ENCODE measurements at regions not wholly inside any gene's neighbourhood (a gene's known extent, or its start where the extent isn't known, plus 50 kb on each side); places are given as distances from the start of the nearest gene placed in this dataset.

GRCh38 chr12:107405436-107405835, 280.2 kb upstream of the PWP1 start:
- Histone ChIP-seq H2BK15ac (ENCODE audit: low read depth, low read length) (no peak overlapping the region), H4K91ac (ENCODE audit: insufficient read length, low read depth, low read length) (no peak overlapping the region), H3K23me2 (ENCODE audit: insufficient read length, low read depth, low read length, poor library complexity, severe bottlenecking) (no peaks in the 10 kb centered on the region), H3K18ac (ENCODE audit: insufficient read length, low read depth, low read length) (no peak overlapping the region), H4K8ac (replicated peaks; ENCODE audit: insufficient read length, low read depth, low read length) (no peak overlapping the region), H2BK20ac (ENCODE audit: low read depth, low read length, poor library complexity, severe bottlenecking) (no peak overlapping the region), H2BK5ac (ENCODE audit: insufficient read length, low read length) (no peak overlapping the region), H3K9ac (ENCODE audit: extremely low read depth, insufficient read length, low read length) (no peak overlapping the region), H2BK12ac (ENCODE audit: insufficient read length, low read depth, low read length) (no peak overlapping the region), H3K79me2 (ENCODE audit: insufficient read depth, low read length) (no peaks in the 10 kb centered on the region), H3K23ac (ENCODE audit: insufficient read length, low read depth, low read length) (no peak overlapping the region), H3K4ac (ENCODE audit: low read depth, low read length) (no peak overlapping the region), H2AK5ac (ENCODE audit: insufficient read length, low read length) (no peak overlapping the region), H3K27ac (ENCODE audit: insufficient read length, low read depth, low read length) (no peak overlapping the region), H3T11ph (ENCODE audit: low read length) (no peak overlapping the region), H3K4me1 (ENCODE audit: insufficient read depth, low read length) (no peaks in the 10 kb centered on the region), H3K27me3 (ENCODE audit: insufficient read depth, low read length) (no peaks in the 10 kb centered on the region; the same call in 1 of the 2 replicates), H2BK120ac (ENCODE audit: low read depth, low read length, poor library complexity, severe bottlenecking) (no peak overlapping the region), H3K9me3 (ENCODE audit: control insufficient read depth, low read depth, low read length) (no peaks in the 10 kb centered on the region), H3K4me2 (ENCODE audit: insufficient read depth, insufficient read length, low read length) (no peak overlapping the region), H3K56ac (ENCODE audit: insufficient read length, low read depth, low read length) (no peak overlapping the region), H4K5ac (ENCODE audit: insufficient read length, low read depth, low read length) (no peak overlapping the region), H3K79me1 (ENCODE audit: insufficient read depth, low read depth, low read length, poor library complexity, severe bottlenecking) (no peaks in the 10 kb centered on the region), H4K20me1 (ENCODE audit: control insufficient read depth, insufficient read depth, insufficient read length) (no peaks in the 10 kb centered on the region), H2AFZ (ENCODE audit: low read length) (no peak overlapping the region), H3K14ac (ENCODE audit: insufficient read depth, low read length) (no peak overlapping the region)
- Mint-ChIP-seq H3K9me3 (no peaks in the 10 kb centered on the region), H3K27ac (no peak overlapping the region; a peak in 1 of 7 replicates), H3K4me1 (peaks cover 6 to 7% of the 10 kb centered on the region in 2 experiments; a peak in 2 of 4 replicates), H3K27me3 (ENCODE audit: low read depth) (no peaks in the 10 kb centered on the region), H3K4me3 (no peak overlapping the region), H3K36me3 (ENCODE audit: insufficient read depth in 1 of 3, low read depth in 3 of 3) (no peaks in the 10 kb centered on the region)
- WGBS (ENCODE audit: extremely low coverage, insufficient read length, low lambda C conversion rate): no CpG with 5 or more reads among the region's 7 CpGs
- no peak for DNase-seq
- no peak for TF ChIP-seq CTCF (conservative IDR thresholded peaks at IDR 0.05)

All from H9 (cell line).